ENCODE measurements at regions not wholly inside any gene's neighbourhood (a gene's known extent, or its start where the extent isn't known, plus 50 kb on each side); places are given as distances from the start of the nearest gene placed in this dataset.
A peak's percentile ranks its signal among the peaks of the same experiment; 100 is the strongest.

- no peak for TF ChIP-seq CTCF (IDR thresholded peaks at IDR 0.05)
- Histone ChIP-seq H3K27me3 (no peaks in the 10 kb centered on the region), H3K4me3 (replicated peaks in 1 of 3) (no peak overlapping the region), H3K36me3 (no peaks in the 10 kb centered on the region), H3K4me1 (peaks cover 13 to 21% of the 10 kb centered on the region in 2 donors), H3K9me3 (no peaks in the 10 kb centered on the region), H3K27ac (peak overlapping the region in 1 of 3 donors; percentile 20)
- DNase-seq, result peak; percentile 59 to 69
- 59 to 68% methylated on average over 6 of the region's 6 CpGs for WGBS, 2 donors
- intact Hi-C loops (cut with DNase I), result no loop called here
Measured at GRCh38 chr20:24097506-24098245, 109.1 kb upstream of the GGTLC1 start.

- 71 to 73% methylated on average over 13 of the region's 13 CpGs for WGBS, 2 donors
- TF ChIP-seq POLR2A (IDR thresholded peaks at IDR 0.05) (no peak), CTCF (IDR thresholded peaks at IDR 0.05) (no peak)
- H3K36me3 ChIP-seq, result no peaks in the 10 kb centered on the region
- H3K4me3 ChIP-seq (replicated peaks in 1 of 3), result no peak overlapping the region
- H3K4me1 ChIP-seq, result peaks cover 13 to 21% of the 10 kb centered on the region in 2 donors
- intact Hi-C loops (cut with DNase I), result no loop called here
- DNase-seq, result no peak
- no peaks in the 10 kb centered on the region for H3K9me3 ChIP-seq
- no peak overlapping the region for H3K27ac ChIP-seq
- H3K27me3 ChIP-seq, result no peaks in the 10 kb centered on the region
Measured at GRCh38 chr20:24096864-24097450, 108.4 kb upstream of the GGTLC1 start.

GRCh38 chr20:24096264-24096663 lies 107.7 kb upstream of the GGTLC1 start:
- Histone ChIP-seq H3K4me1 (peaks cover 13 to 21% of the 10 kb centered on the region in 2 donors), H3K27me3 (no peaks in the 10 kb centered on the region), H3K27ac (no peak overlapping the region), H3K4me3 (replicated peaks in 1 of 3) (no peak overlapping the region), H3K9me3 (no peaks in the 10 kb centered on the region), H3K36me3 (no peaks in the 10 kb centered on the region)
- no peak for TF ChIP-seq CTCF (IDR thresholded peaks at IDR 0.05)
- no peak for TF ChIP-seq POLR2A (IDR thresholded peaks at IDR 0.05)
- no peak for DNase-seq
- intact Hi-C loops (cut with DNase I), result no loop called here
- WGBS, 2 donors, result 87 to 91% methylated on average over 5 of the region's 5 CpGs

GRCh38 chr20:24095756-24096155 lies 107.2 kb upstream of the GGTLC1 start:
- H3K27me3 ChIP-seq, result no peaks in the 10 kb centered on the region
- intact Hi-C loops (cut with DNase I), result no loop called here
- no peak for TF ChIP-seq POLR2A (IDR thresholded peaks at IDR 0.05)
- TF ChIP-seq CTCF (IDR thresholded peaks at IDR 0.05), result no peak
- H3K9me3 ChIP-seq, result no peaks in the 10 kb centered on the region
- H3K27ac ChIP-seq, result no peak overlapping the region
- H3K36me3 ChIP-seq, result no peaks in the 10 kb centered on the region
- peaks cover 13 to 21% of the 10 kb centered on the region in 2 donors for H3K4me1 ChIP-seq
- 87 to 93% methylated on average over 7 of the region's 7 CpGs for WGBS, 2 donors
- H3K4me3 ChIP-seq (replicated peaks in 1 of 3), result no peak overlapping the region
- no peak for DNase-seq

- no peak overlapping the region for H3K27ac ChIP-seq
- H3K4me3 ChIP-seq (replicated peaks in 1 of 3), result no peak overlapping the region
- TF ChIP-seq POLR2A (IDR thresholded peaks at IDR 0.05) (no peak), CTCF (IDR thresholded peaks at IDR 0.05) (no peak)
- no peaks in the 10 kb centered on the region for H3K36me3 ChIP-seq
- H3K9me3 ChIP-seq, result no peaks in the 10 kb centered on the region
- no peaks in the 10 kb centered on the region for H3K27me3 ChIP-seq
- intact Hi-C loops (cut with DNase I), result no loop called here
- H3K4me1 ChIP-seq, result peaks cover 10 to 18% of the 10 kb centered on the region in 2 donors
- DNase-seq, result peak in 1 of 2 donors; percentile 6
Measured at GRCh38 chr20:24095303-24095702, 106.7 kb upstream of the GGTLC1 start.

Data from thyroid gland (tissue), 4 donors.